ENCODE measurements at regions not wholly inside any gene's neighbourhood (a gene's known extent, or its start where the extent isn't known, plus 50 kb on each side); places are given as distances from the start of the nearest gene placed in this dataset.
"Not testable (repeated sequence)": the region's sequence is repeated elsewhere in the genome, so short reads cannot be mapped to it uniquely, and the experiment has no call there.

DNA sequence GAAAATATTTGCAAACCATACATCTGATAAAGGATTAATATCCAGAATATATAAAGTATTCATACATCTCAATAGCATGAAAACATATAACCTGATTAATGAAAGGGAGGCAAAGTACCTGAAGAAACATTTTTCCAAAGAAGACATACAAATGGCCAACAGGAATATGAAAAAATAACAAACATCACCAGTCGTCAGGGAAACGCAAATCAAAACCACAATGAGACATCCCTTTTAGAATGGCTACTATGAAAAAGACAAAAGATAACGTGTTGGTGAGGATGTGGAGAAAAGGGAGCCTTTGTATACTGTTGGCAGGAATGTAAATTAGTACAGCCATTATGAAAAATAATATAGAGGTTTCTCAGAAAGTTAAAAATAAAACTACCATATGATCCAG lies 175.1 kb downstream of the CCT8L2 start:
- H2AFZ ChIP-seq (ENCODE audit: control insufficient read depth, low read length); H3K4me3 ChIP-seq (ENCODE audit: control insufficient read depth in 2 of 3, extremely low read depth in 1 of 3, insufficient read depth in 2 of 3, low read depth in 1 of 3, low read length in 3 of 3); dilution Hi-C loops (cut with MboI; ENCODE audit: extremely low pct_ligation_motif_present, low sequenced_read_pairs); H3K36me3 ChIP-seq (ENCODE audit: control insufficient read depth in 2 of 2, extremely low read depth in 1 of 2, insufficient read depth in 2 of 2, low read length in 2 of 2); H4K20me1 ChIP-seq (ENCODE audit: control insufficient read depth, extremely low read depth, insufficient read depth, low read length); H3K4me2 ChIP-seq (ENCODE audit: control insufficient read depth, extremely low read depth, insufficient read depth, low read depth, low read length); H3K9ac ChIP-seq (ENCODE audit: control insufficient read depth, extremely low read depth, insufficient read depth, low read length); H3K9me3 ChIP-seq (ENCODE audit: control insufficient read depth, low read depth, low read length); DNase-seq (ENCODE audit: low read depth, low spot score); H3K27ac ChIP-seq (ENCODE audit: control insufficient read depth, insufficient read depth, low read length); H3K9me1 ChIP-seq (ENCODE audit: control insufficient read depth, extremely low read depth, insufficient read depth, low read length); H3K4me1 ChIP-seq (ENCODE audit: control insufficient read depth, extremely low read depth, insufficient read depth, low read length); H3K79me2 ChIP-seq (ENCODE audit: control insufficient read depth, insufficient read depth, low read length); H3K27me3 ChIP-seq (ENCODE audit: control insufficient read depth, extremely low read depth, insufficient read depth, low read length); FAIRE-seq: not testable (repeated sequence)

DNA sequence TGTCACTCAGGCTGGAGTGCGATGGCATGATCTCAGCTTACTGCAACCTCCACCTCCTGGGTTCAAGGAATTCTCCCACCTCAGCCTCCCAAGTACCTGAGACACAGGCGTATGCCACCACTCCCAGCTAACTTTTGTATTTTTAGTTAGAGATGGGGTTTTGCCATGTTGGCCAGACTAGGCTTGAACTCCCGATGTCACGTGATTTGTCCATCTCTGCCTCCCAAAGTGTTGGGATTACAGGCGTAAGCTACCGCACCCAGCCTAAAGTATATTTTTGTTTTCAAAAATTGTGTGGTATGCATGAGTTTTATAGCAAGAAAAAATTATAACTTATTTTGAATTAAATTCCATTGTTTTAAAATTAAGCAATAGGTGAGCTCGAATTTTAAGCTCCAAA lies 188.0 kb downstream of the CCT8L2 start:
- H3K9me1 ChIP-seq (ENCODE audit: control insufficient read depth, extremely low read depth, insufficient read depth, low read length); H3K36me3 ChIP-seq (ENCODE audit: control insufficient read depth in 2 of 2, extremely low read depth in 1 of 2, insufficient read depth in 2 of 2, low read length in 2 of 2); H3K79me2 ChIP-seq (ENCODE audit: control insufficient read depth, insufficient read depth, low read length); H3K4me2 ChIP-seq (ENCODE audit: control insufficient read depth, extremely low read depth, insufficient read depth, low read depth, low read length); DNase-seq (ENCODE audit: low read depth, low spot score); H3K9me3 ChIP-seq (ENCODE audit: control insufficient read depth, low read depth, low read length); H3K27ac ChIP-seq (ENCODE audit: control insufficient read depth, insufficient read depth, low read length); dilution Hi-C loops (cut with MboI; ENCODE audit: extremely low pct_ligation_motif_present, low sequenced_read_pairs); H3K4me3 ChIP-seq (ENCODE audit: control insufficient read depth in 2 of 3, extremely low read depth in 1 of 3, insufficient read depth in 2 of 3, low read depth in 1 of 3, low read length in 3 of 3); H3K9ac ChIP-seq (ENCODE audit: control insufficient read depth, extremely low read depth, insufficient read depth, low read length); H3K27me3 ChIP-seq (ENCODE audit: control insufficient read depth, extremely low read depth, insufficient read depth, low read length); H2AFZ ChIP-seq (ENCODE audit: control insufficient read depth, low read length); FAIRE-seq; H3K4me1 ChIP-seq (ENCODE audit: control insufficient read depth, extremely low read depth, insufficient read depth, low read length); H4K20me1 ChIP-seq (ENCODE audit: control insufficient read depth, extremely low read depth, insufficient read depth, low read length): not testable (repeated sequence)

DNA sequence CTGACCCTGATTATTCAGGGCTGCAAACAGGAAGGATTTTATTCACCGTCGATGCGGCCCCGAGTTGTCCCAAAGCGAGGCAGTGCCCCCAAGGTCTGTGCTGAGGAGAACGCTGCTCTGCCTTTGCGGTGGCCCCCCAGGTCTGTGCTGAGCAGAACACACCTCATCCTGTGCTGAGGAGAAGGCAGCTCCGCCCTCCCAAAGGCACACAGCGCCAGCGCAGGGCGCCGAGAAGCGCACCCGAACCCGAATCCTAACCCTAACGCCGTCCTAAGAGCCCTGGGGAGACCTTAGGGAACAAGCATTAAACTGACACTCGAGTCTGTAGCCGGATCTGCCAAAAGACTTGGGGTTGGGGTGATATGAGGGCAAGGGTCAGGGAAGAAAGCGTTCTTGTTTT lies 188.9 kb downstream of the CCT8L2 start:
- H3K27me3 ChIP-seq (ENCODE audit: control insufficient read depth, extremely low read depth, insufficient read depth, low read length); H3K4me2 ChIP-seq (ENCODE audit: control insufficient read depth, extremely low read depth, insufficient read depth, low read depth, low read length); H3K9me1 ChIP-seq (ENCODE audit: control insufficient read depth, extremely low read depth, insufficient read depth, low read length); H3K9ac ChIP-seq (ENCODE audit: control insufficient read depth, extremely low read depth, insufficient read depth, low read length); H3K27ac ChIP-seq (ENCODE audit: control insufficient read depth, insufficient read depth, low read length); dilution Hi-C loops (cut with MboI; ENCODE audit: extremely low pct_ligation_motif_present, low sequenced_read_pairs); H3K9me3 ChIP-seq (ENCODE audit: control insufficient read depth, low read depth, low read length); FAIRE-seq; H3K36me3 ChIP-seq (ENCODE audit: control insufficient read depth in 2 of 2, extremely low read depth in 1 of 2, insufficient read depth in 2 of 2, low read length in 2 of 2); H3K4me3 ChIP-seq (ENCODE audit: control insufficient read depth in 2 of 3, extremely low read depth in 1 of 3, insufficient read depth in 2 of 3, low read depth in 1 of 3, low read length in 3 of 3); H3K79me2 ChIP-seq (ENCODE audit: control insufficient read depth, insufficient read depth, low read length); H2AFZ ChIP-seq (ENCODE audit: control insufficient read depth, low read length); H4K20me1 ChIP-seq (ENCODE audit: control insufficient read depth, extremely low read depth, insufficient read depth, low read length); DNase-seq (ENCODE audit: low read depth, low spot score); H3K4me1 ChIP-seq (ENCODE audit: control insufficient read depth, extremely low read depth, insufficient read depth, low read length): not testable (repeated sequence)

DNA sequence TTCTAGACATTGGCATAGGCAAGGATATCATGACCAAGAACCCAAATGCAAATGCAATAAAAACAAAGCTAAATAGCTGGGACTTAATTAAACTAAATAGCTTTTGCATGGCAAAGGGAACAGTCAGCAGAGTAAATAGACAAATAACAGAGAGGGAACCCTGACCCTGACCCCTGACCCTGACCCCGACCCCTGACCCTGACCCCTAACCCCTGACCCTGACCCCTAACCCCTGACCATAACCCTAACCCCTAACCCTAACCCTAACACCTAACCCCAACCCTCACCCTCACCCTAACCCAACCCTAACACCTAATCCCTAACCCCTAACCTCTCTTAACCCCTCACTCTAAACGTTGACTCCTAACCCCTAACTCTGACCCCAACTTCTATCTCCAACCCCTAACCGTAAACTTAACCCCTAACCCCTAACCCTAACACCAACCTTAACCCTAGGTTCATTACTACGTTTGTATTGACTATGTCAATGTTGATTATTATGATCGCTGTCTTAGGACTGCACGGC lies 189.7 kb downstream of the CCT8L2 start:
- dilution Hi-C loops (cut with MboI; ENCODE audit: extremely low pct_ligation_motif_present, low sequenced_read_pairs); DNase-seq (ENCODE audit: low read depth, low spot score); H3K27me3 ChIP-seq (ENCODE audit: control insufficient read depth, extremely low read depth, insufficient read depth, low read length); H3K9me1 ChIP-seq (ENCODE audit: control insufficient read depth, extremely low read depth, insufficient read depth, low read length); H4K20me1 ChIP-seq (ENCODE audit: control insufficient read depth, extremely low read depth, insufficient read depth, low read length); H2AFZ ChIP-seq (ENCODE audit: control insufficient read depth, low read length); H3K9me3 ChIP-seq (ENCODE audit: control insufficient read depth, low read depth, low read length); H3K79me2 ChIP-seq (ENCODE audit: control insufficient read depth, insufficient read depth, low read length); H3K4me3 ChIP-seq (ENCODE audit: control insufficient read depth in 2 of 3, extremely low read depth in 1 of 3, insufficient read depth in 2 of 3, low read depth in 1 of 3, low read length in 3 of 3); H3K4me1 ChIP-seq (ENCODE audit: control insufficient read depth, extremely low read depth, insufficient read depth, low read length); FAIRE-seq; H3K36me3 ChIP-seq (ENCODE audit: control insufficient read depth in 2 of 2, extremely low read depth in 1 of 2, insufficient read depth in 2 of 2, low read length in 2 of 2); H3K4me2 ChIP-seq (ENCODE audit: control insufficient read depth, extremely low read depth, insufficient read depth, low read depth, low read length); H3K27ac ChIP-seq (ENCODE audit: control insufficient read depth, insufficient read depth, low read length); H3K9ac ChIP-seq (ENCODE audit: control insufficient read depth, extremely low read depth, insufficient read depth, low read length): not testable (repeated sequence)

DNA sequence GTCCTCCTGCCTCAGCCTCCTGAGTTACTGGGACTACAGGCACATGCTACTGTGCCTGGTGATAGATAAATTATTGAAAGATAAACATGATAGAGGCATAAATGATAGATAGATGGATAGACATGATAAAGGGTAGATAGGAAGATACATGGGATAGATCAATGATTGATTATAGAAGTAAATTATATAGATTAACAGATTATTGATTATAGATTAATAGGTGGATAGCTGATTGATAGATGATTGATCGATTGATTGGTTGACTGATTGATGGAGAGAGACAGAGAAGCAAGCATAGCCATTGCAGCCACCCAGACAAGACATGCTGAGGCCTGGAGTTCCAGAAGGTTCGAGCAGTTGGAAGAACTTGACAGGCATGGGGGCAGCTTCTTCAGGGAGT lies 199.1 kb downstream of the CCT8L2 start:
- dilution Hi-C loops (cut with MboI; ENCODE audit: extremely low pct_ligation_motif_present, low sequenced_read_pairs); H3K4me2 ChIP-seq (ENCODE audit: control insufficient read depth, extremely low read depth, insufficient read depth, low read depth, low read length); FAIRE-seq; H3K4me1 ChIP-seq (ENCODE audit: control insufficient read depth, extremely low read depth, insufficient read depth, low read length); H3K9ac ChIP-seq (ENCODE audit: control insufficient read depth, extremely low read depth, insufficient read depth, low read length); H3K79me2 ChIP-seq (ENCODE audit: control insufficient read depth, insufficient read depth, low read length); H2AFZ ChIP-seq (ENCODE audit: control insufficient read depth, low read length); H3K4me3 ChIP-seq (ENCODE audit: control insufficient read depth in 2 of 3, extremely low read depth in 1 of 3, insufficient read depth in 2 of 3, low read depth in 1 of 3, low read length in 3 of 3); H3K27me3 ChIP-seq (ENCODE audit: control insufficient read depth, extremely low read depth, insufficient read depth, low read length); H3K27ac ChIP-seq (ENCODE audit: control insufficient read depth, insufficient read depth, low read length); H3K36me3 ChIP-seq (ENCODE audit: control insufficient read depth in 2 of 2, extremely low read depth in 1 of 2, insufficient read depth in 2 of 2, low read length in 2 of 2); H4K20me1 ChIP-seq (ENCODE audit: control insufficient read depth, extremely low read depth, insufficient read depth, low read length); H3K9me3 ChIP-seq (ENCODE audit: control insufficient read depth, low read depth, low read length); DNase-seq (ENCODE audit: low read depth, low spot score); H3K9me1 ChIP-seq (ENCODE audit: control insufficient read depth, extremely low read depth, insufficient read depth, low read length): not testable (repeated sequence)
